SU-DHL-6 (cell line): ENCODE measurements at regions not wholly inside any gene's neighbourhood (a gene's known extent, or its start where the extent isn't known, plus 50 kb on each side); places are given as distances from the start of the nearest gene placed in this dataset.
"Not testable (repeated sequence)": the region's sequence is repeated elsewhere in the genome, so short reads cannot be mapped to it uniquely, and the experiment has no call there.

Source experiments
- H2AFZ ChIP-seq: fragments of 200-600 bp; sonication (generic); 2 replicates; pipeline ENCODE4 v1.6.1; 2014; ENCODE audit warnings: low read depth, mild to moderate bottlenecking, moderate library complexity, mixed read lengths, antibody characterized with exemption, low read length; ENCODE audit not compliant: severe bottlenecking
- H3F3A ChIP-seq: fragments of 200-600 bp; shearing (Covaris generic); 2 replicates; pipeline ENCODE4 v1.6.0; 2016; ENCODE audit warnings: antibody characterized with exemption, mild to moderate bottlenecking; ENCODE audit not compliant: insufficient read depth
- H3K27ac ChIP-seq: fragments of 200-600 bp; sonication (generic); 2 replicates; pipeline ENCODE4 v1.5.1; 2016; ENCODE audit warnings: low read depth, mild to moderate bottlenecking, low read length, moderate library complexity, mixed read lengths
- H3K27me3 ChIP-seq: fragments of 200-600 bp; sonication (generic), shearing (Covaris generic); 2 replicates; pipeline ENCODE4 v1.6.0; 2014; ENCODE audit warnings: mild to moderate bottlenecking, low read length
- H3K36me3 ChIP-seq: fragments of 200-600 bp; sonication (generic); 2 replicates; pipeline ENCODE4 v1.6.1; 2014; ENCODE audit warnings: mild to moderate bottlenecking, low read length, mixed read lengths
- H3K4me2 ChIP-seq: fragments of 300-600, 200-600 bp; shearing (Covaris generic), sonication (generic); 2 replicates; pipeline ENCODE4 v1.6.0; 2014; ENCODE audit warnings: low read length, low read depth, mild to moderate bottlenecking; ENCODE audit not compliant: poor library complexity, severe bottlenecking
- H3K4me3 ChIP-seq: fragments of 200-600 bp; sonication (generic); 2 replicates; pipeline ENCODE4 v1.5.1; 2014; ENCODE audit warnings: antibody characterized with exemption, low read length, mild to moderate bottlenecking, mixed read lengths; ENCODE audit not compliant: insufficient read depth, poor library complexity, severe bottlenecking
- H3K79me2 ChIP-seq: fragments of 200-600 bp; sonication (generic); 2 replicates; pipeline ENCODE4 v1.6.1; 2014; ENCODE audit warnings: mild to moderate bottlenecking, low read length, moderate library complexity; ENCODE audit not compliant: insufficient read depth
- H3K9ac ChIP-seq: fragments of 200-600 bp; sonication (generic); 2 replicates; pipeline ENCODE4 v1.7.0; 2014; ENCODE audit warnings: mild to moderate bottlenecking, low read length
- H3K9me2 ChIP-seq: fragments of 200-600 bp; sonication (generic); replicated peaks from 2 replicates; pipeline ENCODE4 v1.6.1; 2014; ENCODE audit warnings: low read length; ENCODE audit not compliant: insufficient read depth
- H3K9me3 ChIP-seq: fragments of 200-600 bp; sonication (generic); 2 replicates; pipeline ENCODE4 v1.6.1; 2014; ENCODE audit warnings: low read length, mixed read lengths; ENCODE audit not compliant: insufficient read depth
- H4K20me1 ChIP-seq: fragments of 200-600 bp; sonication (generic); 2 replicates; pipeline ENCODE4 v1.6.1; 2014; ENCODE audit warnings: low read depth, mild to moderate bottlenecking, antibody characterized with exemption, low read length, moderate library complexity, mixed read lengths
- EZH2phosphoT487 ChIP-seq: fragments of 200-600 bp; sonication (generic), shearing (Covaris generic); conservative IDR thresholded peaks from 2 replicates; pipeline ENCODE4 v1.6.1; 2018; ENCODE audit warnings: mild to moderate bottlenecking, antibody characterized with exemption, low read length, moderate library complexity, mixed read lengths
- TF ChIP-seq, protein P1 (sequence below): fragments of 200-600 bp; sonication (generic); IDR thresholded peaks from one replicate; pipeline ENCODE4 v1.5.1; 2017; ENCODE audit warnings: antibody characterized with exemption, mild to moderate bottlenecking, low read length, moderate library complexity; ENCODE audit not compliant: insufficient read depth, poor library complexity, severe bottlenecking

DNA sequence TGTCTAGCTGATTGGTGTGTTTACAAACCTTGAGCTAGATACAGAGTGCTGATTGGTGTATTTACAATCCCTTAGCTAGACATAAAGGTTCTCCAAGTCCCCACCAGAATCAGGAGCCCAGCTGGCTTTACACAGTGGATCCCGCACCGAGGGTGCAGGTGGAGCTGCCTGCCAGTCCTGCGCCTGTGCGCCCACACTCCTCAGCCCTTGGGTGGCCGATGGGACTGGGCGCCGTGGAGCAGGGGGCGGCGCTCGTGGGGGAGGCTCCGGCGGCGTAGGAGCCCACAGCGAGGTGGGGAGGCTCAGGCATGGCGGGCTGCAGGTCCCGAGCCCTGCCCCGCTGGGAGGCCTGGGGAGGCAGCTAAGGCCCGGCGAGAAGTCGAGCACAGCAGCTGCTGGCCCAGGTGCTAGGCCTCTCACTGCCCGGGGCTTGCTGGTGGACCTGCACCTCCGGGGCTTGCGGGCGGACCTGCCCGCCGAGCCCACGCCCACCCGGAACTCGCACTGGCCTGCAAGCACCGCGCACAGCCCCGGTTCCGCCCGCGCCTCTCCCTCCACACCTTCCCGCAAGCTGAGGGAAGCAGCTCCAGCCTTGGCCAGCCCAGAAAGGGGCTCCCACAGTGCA lies 51.0 kb upstream of the CDYL start:
- H4K20me1 ChIP-seq, H3K36me3 ChIP-seq, H3K27me3 ChIP-seq, H3K9ac ChIP-seq, H3K9me3 ChIP-seq, H3F3A ChIP-seq, H3K4me3 ChIP-seq, H3K79me2 ChIP-seq, H3K9me2 ChIP-seq, H3K27ac ChIP-seq, H2AFZ ChIP-seq, H3K4me2 ChIP-seq: not testable (repeated sequence)

DNA sequence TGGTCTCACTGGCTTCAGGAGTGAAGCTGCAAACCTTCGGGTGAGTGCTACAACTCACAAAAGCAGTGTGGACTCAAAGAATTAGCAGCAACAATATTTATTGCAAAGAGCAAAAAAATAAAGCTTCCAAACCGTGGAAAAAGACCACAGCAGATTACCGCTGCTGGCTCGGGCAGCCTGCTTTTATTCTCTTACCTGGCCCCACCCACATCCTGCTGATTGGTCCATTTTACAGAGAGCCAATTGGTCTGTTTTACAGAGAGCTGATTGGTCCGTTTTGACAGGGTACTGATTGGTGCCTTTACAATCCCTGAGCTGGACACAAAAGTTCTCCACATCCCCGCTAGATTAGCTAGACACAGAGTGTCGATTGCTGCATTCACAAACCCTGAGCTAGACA lies 51.5 kb upstream of the CDYL start:
- H3K27me3 ChIP-seq, H3K9me2 ChIP-seq, H3K4me2 ChIP-seq, H3K9me3 ChIP-seq, H3K79me2 ChIP-seq, H3K36me3 ChIP-seq, H3K9ac ChIP-seq, H3F3A ChIP-seq, H4K20me1 ChIP-seq, H3K27ac ChIP-seq, H3K4me3 ChIP-seq, H2AFZ ChIP-seq: not testable (repeated sequence)

- H3K9me2 ChIP-seq: no peaks in the 10 kb centered on the region
- no peak overlapping the region for H3K4me3 ChIP-seq
- no peak overlapping the region for H3K27ac ChIP-seq
- no peak for TF ChIP-seq EZH2phosphoT487
- TF ChIP-seq, protein P1, sequence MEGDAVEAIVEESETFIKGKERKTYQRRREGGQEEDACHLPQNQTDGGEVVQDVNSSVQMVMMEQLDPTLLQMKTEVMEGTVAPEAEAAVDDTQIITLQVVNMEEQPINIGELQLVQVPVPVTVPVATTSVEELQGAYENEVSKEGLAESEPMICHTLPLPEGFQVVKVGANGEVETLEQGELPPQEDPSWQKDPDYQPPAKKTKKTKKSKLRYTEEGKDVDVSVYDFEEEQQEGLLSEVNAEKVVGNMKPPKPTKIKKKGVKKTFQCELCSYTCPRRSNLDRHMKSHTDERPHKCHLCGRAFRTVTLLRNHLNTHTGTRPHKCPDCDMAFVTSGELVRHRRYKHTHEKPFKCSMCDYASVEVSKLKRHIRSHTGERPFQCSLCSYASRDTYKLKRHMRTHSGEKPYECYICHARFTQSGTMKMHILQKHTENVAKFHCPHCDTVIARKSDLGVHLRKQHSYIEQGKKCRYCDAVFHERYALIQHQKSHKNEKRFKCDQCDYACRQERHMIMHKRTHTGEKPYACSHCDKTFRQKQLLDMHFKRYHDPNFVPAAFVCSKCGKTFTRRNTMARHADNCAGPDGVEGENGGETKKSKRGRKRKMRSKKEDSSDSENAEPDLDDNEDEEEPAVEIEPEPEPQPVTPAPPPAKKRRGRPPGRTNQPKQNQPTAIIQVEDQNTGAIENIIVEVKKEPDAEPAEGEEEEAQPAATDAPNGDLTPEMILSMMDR: no peak
- H3K4me2 ChIP-seq: no peak overlapping the region
- no peak overlapping the region for H2AFZ ChIP-seq
- no peaks in the 10 kb centered on the region for H3K9me3 ChIP-seq
- no peaks in the 10 kb centered on the region for H3K27me3 ChIP-seq
- H4K20me1 ChIP-seq: no peaks in the 10 kb centered on the region
- no peak overlapping the region for H3K9ac ChIP-seq
- no peaks in the 10 kb centered on the region for H3K79me2 ChIP-seq
- H3K36me3 ChIP-seq: no peaks in the 10 kb centered on the region
- H3F3A ChIP-seq: no peaks in the 10 kb centered on the region
Observed at GRCh38 chr6:4723383-4723782, 52.8 kb upstream of the CDYL start.

DNA sequence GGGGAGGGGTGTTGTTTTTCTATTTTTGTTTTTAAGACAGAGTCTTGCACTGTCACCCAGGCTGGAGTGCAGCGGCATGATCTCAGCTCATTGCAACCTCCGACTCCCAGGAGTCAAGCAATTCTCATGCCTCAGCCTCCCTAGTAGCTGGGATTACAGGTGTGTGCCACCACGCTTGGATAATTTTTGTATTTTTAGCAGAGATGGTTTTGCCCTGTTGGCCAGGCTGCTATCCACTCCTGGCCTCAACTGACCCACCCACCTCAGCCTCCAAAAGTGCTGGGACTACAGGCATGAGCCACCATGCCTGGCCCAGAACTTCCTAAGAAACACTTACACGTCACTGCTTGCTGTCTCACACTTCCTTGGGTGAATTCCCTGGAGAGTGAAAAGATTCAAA lies 54.8 kb upstream of the CDYL start:
- not testable (repeated sequence) for H3K9ac ChIP-seq, H3K4me3 ChIP-seq

DNA sequence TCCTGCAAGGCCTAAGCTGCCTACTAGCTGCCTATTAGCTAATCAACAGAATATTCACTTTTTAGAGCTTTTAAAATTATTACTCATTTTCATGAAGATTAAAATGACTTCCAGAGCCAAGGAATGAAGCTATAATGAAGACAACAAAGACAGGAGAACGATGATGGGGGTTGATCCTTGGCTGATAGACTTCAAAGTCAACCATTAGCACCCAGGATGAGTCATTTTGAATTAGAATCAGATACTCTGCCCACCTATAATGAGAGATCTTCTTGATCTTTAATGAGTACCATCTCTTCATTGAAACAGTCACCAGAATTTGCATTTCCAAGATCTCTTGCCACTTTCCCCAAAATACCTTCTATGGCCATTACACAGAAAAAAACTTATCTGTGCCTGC lies 56.7 kb upstream of the CDYL start:
- Histone ChIP-seq H3K79me2 (no peaks in the 10 kb centered on the region), H3K9me2 (no peaks in the 10 kb centered on the region), H3K36me3 (no peaks in the 10 kb centered on the region), H3K4me2 (no peak overlapping the region), H3K27ac (no peak overlapping the region), H3K9ac (no peak overlapping the region), H3K9me3 (no peaks in the 10 kb centered on the region), H2AFZ (no peak overlapping the region), H3K4me3 (no peak overlapping the region), H4K20me1 (no peaks in the 10 kb centered on the region), H3F3A (no peaks in the 10 kb centered on the region), H3K27me3 (no peaks in the 10 kb centered on the region)
- TF ChIP-seq EZH2phosphoT487: no peak
- TF ChIP-seq, protein P1: no peak

More for the DNA sequence above, 54.8 kb upstream of the CDYL start:
- not testable (repeated sequence) for H3F3A ChIP-seq, H4K20me1 ChIP-seq, H3K9me3 ChIP-seq, H3K9me2 ChIP-seq, H3K36me3 ChIP-seq, H3K79me2 ChIP-seq, H3K4me2 ChIP-seq, H2AFZ ChIP-seq, H3K27me3 ChIP-seq, H3K27ac ChIP-seq
